Stimulated activated CD4-positive, alpha-beta T cell treated with anti-CD3 and anti-CD28 coated beads, Interleukin-15, amount 100 ng/mL, for 48 hours (primary cell): ENCODE measurements at regions not wholly inside any gene's neighbourhood (a gene's known extent, or its start where the extent isn't known, plus 50 kb on each side); places are given as distances from the start of the nearest gene placed in this dataset.

Experiments
- DNase-seq, 2 donors: peaks; one replicate each; pipeline ENCODE4 v3.0.0-alpha.2; 2020; ENCODE audit warnings: low read depth in 2 of 2

GRCh38 chr12:24603371-24603770, 345.5 kb downstream of the BCAT1 start:
- DNase-seq, result no peak

- DNase-seq, result no peak
Measured at GRCh38 chr12:24600996-24601395, 347.9 kb downstream of the BCAT1 start.

- DNase-seq, result no peak
Measured at GRCh38 chr12:24600551-24600950, 348.4 kb downstream of the BCAT1 start.

- DNase-seq, result no peak
Measured at GRCh38 chr12:24599736-24600135, 349.2 kb downstream of the BCAT1 start.

GRCh38 chr12:24597580-24597979, 351.3 kb downstream of the BCAT1 start:
- DNase-seq, result no peak

- DNase-seq, result no peak
Measured at GRCh38 chr12:24596768-24597388, 352.0 kb downstream of the BCAT1 start.

GRCh38 chr12:24595652-24596235, 353.2 kb downstream of the BCAT1 start:
- no peak for DNase-seq

- DNase-seq, result no peak
Measured at GRCh38 chr12:24591715-24592440, 357.0 kb downstream of the BCAT1 start.

GRCh38 chr12:24591079-24591626, 357.7 kb downstream of the BCAT1 start:
- DNase-seq, result no peak

- DNase-seq, result no peak
Measured at GRCh38 chr12:24586293-24586692, 362.6 kb downstream of the BCAT1 start.

GRCh38 chr12:24584032-24584675, 364.7 kb downstream of the BCAT1 start:
- no peak for DNase-seq

- no peak for DNase-seq
Measured at GRCh38 chr12:24582954-24583601, 365.8 kb downstream of the BCAT1 start.

- no peak for DNase-seq
Measured at GRCh38 chr12:24574538-24574937, 374.4 kb downstream of the BCAT1 start.

- DNase-seq, result no peak
Measured at GRCh38 chr12:24573621-24574020, 375.3 kb downstream of the BCAT1 start.

GRCh38 chr12:24565300-24565699, 383.6 kb downstream of the BCAT1 start:
- no peak for DNase-seq

GRCh38 chr12:24562771-24563431, 386.0 kb downstream of the BCAT1 start:
- no peak for DNase-seq

- DNase-seq, result no peak
Measured at GRCh38 chr12:24561882-24562770, 386.8 kb downstream of the BCAT1 start.

GRCh38 chr12:24561411-24561871, 387.5 kb downstream of the BCAT1 start:
- DNase-seq, result no peak

- DNase-seq, result no peak
Measured at GRCh38 chr12:24560831-24561271, 388.1 kb downstream of the BCAT1 start.

- DNase-seq, result no peak
Measured at GRCh38 chr12:24560192-24560775, 388.6 kb downstream of the BCAT1 start.
